Lower leg skin (tissue), 3 donors: ENCODE measurements at regions not wholly inside any gene's neighbourhood (a gene's known extent, or its start where the extent isn't known, plus 50 kb on each side); places are given as distances from the start of the nearest gene placed in this dataset.

Experiments used
- POLR2A ChIP-seq, 2 donors: fragments of 450-650 bp; IDR thresholded peaks; one replicate each; pipeline ENCODE4 v1.6.1; 2016 to 2017; ENCODE audit warnings: antibody characterized with exemption in 2 of 2, mild to moderate bottlenecking in 1 of 2, moderate library complexity in 1 of 2
- TF ChIP-seq, protein P1 (sequence below), 3 donors: fragments of 450-650 bp; IDR thresholded peaks; one replicate each; pipeline ENCODE4 v1.5.1; 2016; ENCODE audit warnings: antibody characterized with exemption in 3 of 3, mild to moderate bottlenecking in 3 of 3, moderate library complexity in 2 of 3

DNA sequence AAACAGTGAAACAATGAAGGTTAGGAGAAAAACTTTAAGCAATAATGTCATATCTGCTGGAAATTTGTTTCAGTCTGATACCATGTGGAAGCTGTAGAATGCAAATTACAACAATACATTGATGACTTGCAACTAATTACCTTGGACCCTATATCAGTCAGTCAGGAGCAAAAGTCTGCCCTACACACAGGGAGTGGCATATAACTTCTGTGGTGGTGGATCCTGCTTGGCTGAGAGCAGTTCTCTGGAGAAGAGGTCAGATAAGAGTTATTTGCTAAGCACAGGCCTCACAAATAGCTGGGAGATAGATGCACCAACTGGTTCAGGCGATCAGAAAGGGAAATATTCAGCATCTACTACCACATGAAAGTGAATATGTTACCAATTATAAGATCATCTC lies 1364.6 kb upstream of the EPHA6 start:
- TF ChIP-seq, protein P1, sequence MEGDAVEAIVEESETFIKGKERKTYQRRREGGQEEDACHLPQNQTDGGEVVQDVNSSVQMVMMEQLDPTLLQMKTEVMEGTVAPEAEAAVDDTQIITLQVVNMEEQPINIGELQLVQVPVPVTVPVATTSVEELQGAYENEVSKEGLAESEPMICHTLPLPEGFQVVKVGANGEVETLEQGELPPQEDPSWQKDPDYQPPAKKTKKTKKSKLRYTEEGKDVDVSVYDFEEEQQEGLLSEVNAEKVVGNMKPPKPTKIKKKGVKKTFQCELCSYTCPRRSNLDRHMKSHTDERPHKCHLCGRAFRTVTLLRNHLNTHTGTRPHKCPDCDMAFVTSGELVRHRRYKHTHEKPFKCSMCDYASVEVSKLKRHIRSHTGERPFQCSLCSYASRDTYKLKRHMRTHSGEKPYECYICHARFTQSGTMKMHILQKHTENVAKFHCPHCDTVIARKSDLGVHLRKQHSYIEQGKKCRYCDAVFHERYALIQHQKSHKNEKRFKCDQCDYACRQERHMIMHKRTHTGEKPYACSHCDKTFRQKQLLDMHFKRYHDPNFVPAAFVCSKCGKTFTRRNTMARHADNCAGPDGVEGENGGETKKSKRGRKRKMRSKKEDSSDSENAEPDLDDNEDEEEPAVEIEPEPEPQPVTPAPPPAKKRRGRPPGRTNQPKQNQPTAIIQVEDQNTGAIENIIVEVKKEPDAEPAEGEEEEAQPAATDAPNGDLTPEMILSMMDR (IDR thresholded peaks at IDR 0.05), result no peak
- no peak for TF ChIP-seq POLR2A (IDR thresholded peaks at IDR 0.05)
